Neutrophil (primary cell): ENCODE measurements at regions not wholly inside any gene's neighbourhood (a gene's known extent, or its start where the extent isn't known, plus 50 kb on each side); places are given as distances from the start of the nearest gene placed in this dataset.

Source experiments
- H3K27ac ChIP-seq: fragments of 200-600 bp; sonication (generic); 2 replicates; pipeline ENCODE4 v1.5.1; 2016; ENCODE audit warnings: mild to moderate bottlenecking, moderate library complexity
- H3K27me3 ChIP-seq: fragments of 200-600 bp; sonication (generic); 2 replicates; pipeline ENCODE4 v1.6.0; 2016; ENCODE audit warnings: mild to moderate bottlenecking
- H3K36me3 ChIP-seq: fragments of 200-600 bp; sonication (generic); 2 replicates; pipeline ENCODE4 v1.5.1; 2017
- H3K4me1 ChIP-seq, 2 experiments: fragments of 200-600 bp in 1 of 2; sonication (generic) in 1 of 2; 1 replicate in 1 of 2; 2 replicates in 1 of 2; pipeline versions ENCODE4 v1.5.1 to v1.6.1; 2013 to 2016; ENCODE audit warnings: low read depth in 1 of 2, low read length in 1 of 2, mild to moderate bottlenecking in 1 of 2, moderate library complexity in 1 of 2; ENCODE audit not compliant: control insufficient read depth in 1 of 2, insufficient read depth in 1 of 2
- H3K4me3 ChIP-seq, 2 experiments: fragments of 200-600 bp in 1 of 2; sonication (generic) in 1 of 2; 1 replicate in 1 of 2; 2 replicates in 1 of 2; pipeline ENCODE4 v1.5.1; 2013 to 2016; ENCODE audit warnings: low read depth in 1 of 2, low read length in 1 of 2, mild to moderate bottlenecking in 1 of 2, moderate library complexity in 1 of 2
- H3K9me3 ChIP-seq: fragments of 200-600 bp; sonication (generic); 2 replicates; pipeline ENCODE4 v1.5.1; 2016
- TF ChIP-seq, protein P1 (sequence below): fragments of 200-600 bp; sonication (generic); IDR thresholded peaks from 2 replicates; pipeline ENCODE4 v1.5.1; 2016; ENCODE audit warnings: antibody characterized with exemption

DNA sequence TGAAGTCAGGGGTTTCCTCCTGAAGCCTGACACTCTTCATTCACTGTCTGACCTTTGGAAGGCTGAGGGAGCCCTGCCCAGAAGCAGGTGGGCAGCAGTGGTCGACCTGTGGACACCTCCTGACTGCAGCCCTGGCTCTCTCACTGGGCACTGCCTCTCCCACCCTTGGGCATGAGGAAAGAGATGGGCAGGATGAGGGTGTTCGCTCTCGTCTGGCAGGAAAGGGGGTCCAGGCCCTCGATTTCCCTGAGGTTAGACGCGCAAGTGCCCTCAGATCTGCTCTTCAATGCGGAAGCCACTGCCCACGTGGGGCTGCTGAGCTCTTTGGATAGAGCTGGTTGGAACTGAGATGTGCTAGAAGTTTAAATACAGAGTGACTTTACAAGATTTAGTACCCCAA, 171.9 kb downstream of the AHSP start:
- no peak overlapping the region for H3K4me3 ChIP-seq
- no peaks in the 10 kb centered on the region for H3K36me3 ChIP-seq
- no peak overlapping the region for H3K27ac ChIP-seq
- peaks cover 10 to 11% of the 10 kb centered on the region in 2 experiments for H3K4me1 ChIP-seq
- no peaks in the 10 kb centered on the region for H3K9me3 ChIP-seq
- TF ChIP-seq, protein P1, sequence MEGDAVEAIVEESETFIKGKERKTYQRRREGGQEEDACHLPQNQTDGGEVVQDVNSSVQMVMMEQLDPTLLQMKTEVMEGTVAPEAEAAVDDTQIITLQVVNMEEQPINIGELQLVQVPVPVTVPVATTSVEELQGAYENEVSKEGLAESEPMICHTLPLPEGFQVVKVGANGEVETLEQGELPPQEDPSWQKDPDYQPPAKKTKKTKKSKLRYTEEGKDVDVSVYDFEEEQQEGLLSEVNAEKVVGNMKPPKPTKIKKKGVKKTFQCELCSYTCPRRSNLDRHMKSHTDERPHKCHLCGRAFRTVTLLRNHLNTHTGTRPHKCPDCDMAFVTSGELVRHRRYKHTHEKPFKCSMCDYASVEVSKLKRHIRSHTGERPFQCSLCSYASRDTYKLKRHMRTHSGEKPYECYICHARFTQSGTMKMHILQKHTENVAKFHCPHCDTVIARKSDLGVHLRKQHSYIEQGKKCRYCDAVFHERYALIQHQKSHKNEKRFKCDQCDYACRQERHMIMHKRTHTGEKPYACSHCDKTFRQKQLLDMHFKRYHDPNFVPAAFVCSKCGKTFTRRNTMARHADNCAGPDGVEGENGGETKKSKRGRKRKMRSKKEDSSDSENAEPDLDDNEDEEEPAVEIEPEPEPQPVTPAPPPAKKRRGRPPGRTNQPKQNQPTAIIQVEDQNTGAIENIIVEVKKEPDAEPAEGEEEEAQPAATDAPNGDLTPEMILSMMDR, result no peak
- peaks cover 67% of the 10 kb centered on the region for H3K27me3 ChIP-seq

DNA sequence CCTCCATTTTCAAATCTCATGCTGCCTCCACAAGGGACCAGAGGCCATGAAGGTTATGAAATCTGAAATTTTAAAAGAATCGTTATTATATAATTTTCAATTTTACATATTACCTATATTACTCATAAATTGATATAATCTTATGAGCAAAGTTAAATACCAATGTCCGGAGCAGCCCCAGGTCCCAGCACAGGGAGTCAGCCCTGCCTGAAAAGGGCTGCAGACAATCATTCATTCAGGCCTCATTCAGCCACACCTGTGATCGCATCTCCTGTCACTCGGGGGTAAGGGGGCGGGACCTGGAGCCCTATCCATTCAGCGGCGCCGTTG, 172.5 kb downstream of the AHSP start:
- TF ChIP-seq, protein P1, result no peak
- Histone ChIP-seq H3K36me3 (no peaks in the 10 kb centered on the region), H3K27ac (no peak overlapping the region), H3K4me1 (peaks cover 10 to 11% of the 10 kb centered on the region in 2 experiments), H3K9me3 (no peaks in the 10 kb centered on the region), H3K4me3 (no peak overlapping the region), H3K27me3 (peaks cover 67% of the 10 kb centered on the region)

DNA sequence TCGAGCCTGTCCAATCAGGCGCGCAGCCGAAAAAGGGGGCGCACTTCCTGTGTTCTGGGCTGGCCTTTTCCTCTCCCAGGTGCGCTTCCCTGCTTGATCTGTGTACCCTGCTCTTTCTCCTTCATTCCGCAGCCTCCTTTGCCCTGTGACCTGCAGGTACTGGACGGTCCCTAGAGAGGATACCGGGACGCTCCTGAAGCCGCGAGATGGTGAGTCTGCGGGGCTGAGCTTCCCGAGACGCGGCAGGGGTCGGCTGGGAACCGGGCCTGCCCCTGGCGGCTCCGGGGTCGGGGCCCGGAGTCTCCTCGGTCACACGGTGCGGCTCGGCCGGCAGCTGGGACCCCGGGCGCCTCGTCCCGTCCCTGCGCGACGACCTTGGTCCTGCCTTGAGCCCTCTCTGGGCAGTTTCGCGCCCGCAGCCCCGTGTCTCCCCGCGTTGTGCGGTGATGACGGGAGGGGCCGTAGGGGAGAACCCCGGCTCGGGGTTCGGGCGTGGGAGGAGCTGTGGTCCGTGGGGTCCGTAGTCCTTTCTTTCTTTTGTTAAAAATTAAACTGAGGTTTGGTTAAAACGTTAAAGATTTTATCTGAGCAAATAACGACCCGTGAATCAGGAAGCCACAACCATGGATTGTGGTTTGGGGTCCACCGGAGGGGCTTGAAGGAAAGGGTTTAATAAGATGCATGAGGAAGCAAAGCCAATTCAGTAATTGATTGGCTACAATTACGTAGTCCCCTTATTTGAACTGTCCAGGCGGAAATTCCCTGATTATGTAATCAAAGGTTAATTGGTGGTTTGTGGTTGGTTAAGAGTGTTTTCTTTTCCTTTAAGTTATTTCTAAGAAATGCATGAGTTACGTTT, 172.8 kb upstream of the ZNF267 start:
- TF ChIP-seq, protein P1, result no peak
- Histone ChIP-seq H3K4me1 (peaks cover 10 to 11% of the 10 kb centered on the region in 2 experiments), H3K36me3 (no peaks in the 10 kb centered on the region), H3K27ac (no peak overlapping the region), H3K9me3 (no peaks in the 10 kb centered on the region), H3K27me3 (peaks cover 67% of the 10 kb centered on the region), H3K4me3 (no peak overlapping the region)

DNA sequence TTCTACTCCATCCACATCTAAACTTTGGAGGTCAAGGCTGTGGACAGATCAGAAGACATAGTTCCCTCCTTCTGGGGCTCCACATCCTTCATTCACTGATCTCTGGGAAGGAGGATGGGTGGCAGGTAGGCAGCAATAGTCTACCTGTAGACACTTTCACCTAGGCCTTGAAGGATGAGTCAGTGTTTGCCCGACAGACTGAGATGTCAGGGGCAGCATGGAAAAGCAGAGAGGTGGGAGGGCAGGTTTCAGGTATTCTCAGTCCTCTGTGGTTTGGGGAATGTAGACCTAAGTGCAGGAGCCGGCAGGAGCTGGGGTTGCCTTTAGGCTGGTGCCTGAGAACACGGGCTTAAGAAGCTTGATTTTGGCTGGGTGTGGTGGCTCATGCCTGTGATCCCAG, 171.9 kb upstream of the ZNF267 start:
- Histone ChIP-seq H3K36me3 (no peaks in the 10 kb centered on the region), H3K4me1 (peaks cover 10 to 11% of the 10 kb centered on the region in 2 experiments), H3K9me3 (no peaks in the 10 kb centered on the region), H3K27ac (no peak overlapping the region), H3K27me3 (peaks cover 60% of the 10 kb centered on the region), H3K4me3 (no peak overlapping the region)
- TF ChIP-seq, protein P1, result no peak

DNA sequence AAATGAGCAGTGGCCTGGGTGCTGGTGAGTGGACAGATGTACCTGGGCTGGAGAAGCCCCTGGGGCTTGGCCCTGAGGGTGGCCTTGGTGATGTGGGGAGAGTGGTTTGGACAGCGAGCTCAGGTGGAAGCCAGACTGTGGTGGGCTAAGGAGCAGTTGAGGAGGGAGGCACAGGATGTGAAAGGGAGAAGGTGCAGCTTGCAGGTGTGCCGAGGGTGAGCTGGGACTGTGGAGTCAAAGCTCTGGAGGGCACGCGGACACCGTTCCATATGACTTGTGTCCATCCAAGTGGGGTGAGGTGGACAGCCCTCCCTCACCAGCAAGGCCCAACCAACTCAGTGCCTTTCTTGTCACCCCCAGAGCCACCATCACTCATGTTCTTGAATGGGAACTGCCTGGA, 170.8 kb upstream of the ZNF267 start:
- peaks cover 52% of the 10 kb centered on the region for H3K27me3 ChIP-seq
- H3K4me3 ChIP-seq, result no peak overlapping the region
- TF ChIP-seq, protein P1, result no peak
- H3K36me3 ChIP-seq, result no peaks in the 10 kb centered on the region
- no peaks in the 10 kb centered on the region for H3K9me3 ChIP-seq
- H3K4me1 ChIP-seq, result peaks cover 10 to 11% of the 10 kb centered on the region in 2 experiments
- H3K27ac ChIP-seq, result no peak overlapping the region
